NCI-H2081 (cell line): ENCODE measurements at regions not wholly inside any gene's neighbourhood (a gene's known extent, or its start where the extent isn't known, plus 50 kb on each side); places are given as distances from the start of the nearest gene placed in this dataset.

Experiments
- DNase-seq, 2 experiments: peaks; one replicate each; lab custom pipeline; 2025; lab: John Stamatoyannopoulos, UW

DNA sequence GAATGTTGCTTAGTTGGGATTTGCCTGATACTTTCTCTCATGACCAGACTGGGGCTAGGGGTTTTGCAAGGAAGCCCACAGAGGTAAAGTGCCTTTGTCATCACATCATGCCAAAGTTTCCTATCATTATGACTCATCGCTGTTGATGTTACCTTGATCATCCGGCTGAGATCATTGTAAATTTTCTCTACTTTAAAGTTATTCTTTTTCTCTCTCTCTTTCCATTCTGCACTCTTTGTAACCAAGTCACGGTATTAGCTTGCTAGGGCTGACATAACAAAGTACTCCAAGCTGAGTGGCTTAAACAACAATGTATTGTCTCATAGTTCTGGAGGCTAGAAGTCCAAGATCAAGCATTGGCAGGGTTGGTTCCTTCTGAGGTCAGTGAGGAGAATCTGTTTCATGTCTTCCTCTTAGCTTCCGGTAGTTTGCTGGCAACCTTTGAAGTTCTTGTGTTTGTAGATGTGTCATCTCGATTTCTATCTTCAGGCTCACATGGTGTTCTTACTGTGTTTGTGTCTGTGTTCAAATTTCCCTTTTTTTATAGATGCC, 113.0 kb downstream of the DTHD1 start:
- no peak for DNase-seq

- DNase-seq = peak in 1 of 2 experiments; percentile 32
These were observed 118.4 kb downstream of the DTHD1 start for GRCh38 chr4:36399762-36400353.

GRCh38 chr4:36402008-36402758, 120.8 kb downstream of the DTHD1 start:
- no peak for DNase-seq

DNA sequence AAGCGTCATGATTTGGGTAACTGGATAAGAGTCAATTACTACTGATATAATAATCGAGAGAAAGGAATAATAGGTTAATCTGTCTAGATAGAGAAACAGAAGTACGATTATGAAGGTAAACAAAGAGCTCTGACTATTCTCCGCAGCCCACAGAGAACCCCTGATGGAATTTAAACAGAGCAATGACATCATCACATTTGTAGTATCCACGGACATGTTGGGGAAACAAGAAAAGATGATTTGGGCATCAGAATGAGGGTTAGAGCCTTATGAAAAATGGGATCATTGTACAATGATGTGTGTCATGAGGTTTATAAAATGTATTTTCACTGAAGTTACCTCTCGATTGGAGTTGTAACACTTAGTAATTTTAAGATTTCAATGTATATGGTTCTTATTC, 129.9 kb downstream of the DTHD1 start:
- no peak for DNase-seq

- peak; percentile 36 to 42 for DNase-seq
These were observed 132.8 kb downstream of the DTHD1 start for GRCh38 chr4:36414248-36414647.

- no peak for DNase-seq
These were observed 135.7 kb downstream of the DTHD1 start for GRCh38 chr4:36417146-36417545.

DNA sequence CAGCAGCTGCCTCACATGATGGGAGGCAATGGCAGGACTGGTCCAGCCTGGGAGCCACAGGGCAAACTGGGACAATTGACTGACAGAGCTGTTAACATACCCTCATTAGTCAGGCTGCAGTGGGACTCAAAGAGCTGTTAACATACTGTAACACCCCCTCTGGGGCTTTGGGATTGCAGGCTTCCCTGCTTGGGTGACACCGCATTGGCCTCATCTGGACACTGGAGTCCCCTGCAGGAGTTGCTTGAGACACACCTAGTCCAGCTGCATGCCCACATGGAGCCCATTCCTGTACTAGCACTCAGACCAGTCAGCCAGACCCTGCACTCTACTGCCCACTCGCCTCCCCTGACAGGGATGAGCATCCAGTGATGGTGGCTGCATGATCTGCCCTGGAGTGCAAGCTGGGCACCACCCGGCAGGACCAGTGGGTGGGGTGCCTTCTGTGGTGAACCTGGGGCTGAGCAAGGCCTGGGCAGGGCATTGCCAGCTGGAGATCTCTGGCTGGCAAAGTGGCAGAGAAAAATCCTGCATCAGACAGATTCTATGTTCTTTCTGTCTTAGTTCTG, 138.8 kb downstream of the DTHD1 start:
- DNase-seq = no peak

DNA sequence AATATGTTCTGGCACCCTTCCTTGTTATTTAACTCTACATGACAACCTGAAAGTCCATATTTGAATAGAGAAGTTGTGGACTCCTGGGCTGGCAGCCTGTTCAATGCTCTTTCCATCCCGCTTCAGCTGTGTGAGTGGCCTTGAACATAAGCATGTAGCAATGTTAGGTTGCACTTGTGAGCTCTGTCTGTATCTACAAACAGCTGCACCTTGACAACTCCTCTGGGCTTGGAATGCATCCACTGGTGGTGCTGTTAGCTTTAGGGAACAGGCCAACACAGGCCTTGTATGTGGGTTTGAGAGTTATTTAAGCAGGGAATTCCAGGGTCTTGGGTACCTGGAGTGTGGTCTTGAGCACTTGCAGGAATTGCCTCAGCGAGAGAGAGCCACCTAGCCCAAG, 141.2 kb downstream of the DTHD1 start:
- no peak for DNase-seq

DNA sequence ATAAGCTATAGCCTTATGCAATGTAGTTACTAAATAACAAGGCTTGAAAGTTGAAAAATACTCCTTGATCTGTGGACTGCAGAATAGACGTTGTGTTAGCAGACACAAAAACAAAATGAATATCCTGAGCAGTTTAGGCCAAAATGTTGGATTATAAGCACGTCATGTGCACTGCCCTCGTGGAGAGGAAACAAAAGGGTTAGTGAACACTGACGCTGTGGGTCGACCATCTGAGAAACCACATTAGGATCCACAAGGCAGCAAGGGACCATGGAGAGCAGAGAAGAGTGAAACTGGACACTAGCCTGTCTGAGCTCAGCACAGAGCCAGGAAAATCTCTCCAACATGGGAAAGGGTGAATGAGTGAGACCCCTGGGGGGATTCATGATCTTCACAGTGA, 145.3 kb downstream of the DTHD1 start:
- DNase-seq = no peak

DNA sequence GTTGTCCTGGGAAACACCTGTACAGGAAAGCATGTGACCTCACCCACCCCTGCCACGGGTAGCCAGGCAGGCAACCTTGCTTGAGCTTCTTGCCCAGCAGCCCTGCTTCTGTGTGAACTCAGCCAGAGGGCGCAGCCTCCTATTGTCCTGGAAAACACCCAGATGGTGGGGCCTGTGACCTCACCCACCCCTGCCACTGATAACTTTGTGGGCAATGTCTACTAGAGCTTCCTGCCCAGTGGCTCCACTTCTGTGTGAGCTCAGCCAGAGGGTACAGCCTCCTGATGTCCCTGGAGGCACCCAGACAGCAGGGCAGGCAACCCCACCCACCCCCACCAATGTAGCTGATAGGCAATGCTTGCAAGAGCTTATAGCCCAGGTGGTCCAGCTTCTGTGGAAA, 146.3 kb downstream of the DTHD1 start:
- DNase-seq = no peak

- no peak for DNase-seq
These were observed 151.2 kb downstream of the DTHD1 start for GRCh38 chr4:36432586-36432985.

DNA sequence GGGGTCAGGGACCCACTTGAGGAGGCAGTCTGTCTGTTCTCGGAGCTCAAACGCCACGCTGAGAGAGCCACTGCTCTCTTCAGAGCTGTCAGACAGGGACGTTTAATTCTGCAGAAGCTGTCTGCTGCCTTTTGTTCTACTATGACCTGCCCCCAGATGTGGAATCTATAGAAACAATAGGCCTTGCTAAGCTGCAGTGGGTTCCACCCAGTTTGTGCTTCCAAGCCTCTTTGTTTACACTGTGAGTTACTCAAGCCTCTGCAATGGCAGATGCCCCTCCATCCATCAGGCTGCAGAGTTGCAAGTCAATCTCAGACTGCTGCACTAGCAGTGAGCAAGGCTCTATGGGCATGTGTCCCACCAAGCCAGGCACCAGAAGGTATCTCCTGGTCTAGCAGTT, 158.1 kb downstream of the DTHD1 start:
- DNase-seq = no peak

DNA sequence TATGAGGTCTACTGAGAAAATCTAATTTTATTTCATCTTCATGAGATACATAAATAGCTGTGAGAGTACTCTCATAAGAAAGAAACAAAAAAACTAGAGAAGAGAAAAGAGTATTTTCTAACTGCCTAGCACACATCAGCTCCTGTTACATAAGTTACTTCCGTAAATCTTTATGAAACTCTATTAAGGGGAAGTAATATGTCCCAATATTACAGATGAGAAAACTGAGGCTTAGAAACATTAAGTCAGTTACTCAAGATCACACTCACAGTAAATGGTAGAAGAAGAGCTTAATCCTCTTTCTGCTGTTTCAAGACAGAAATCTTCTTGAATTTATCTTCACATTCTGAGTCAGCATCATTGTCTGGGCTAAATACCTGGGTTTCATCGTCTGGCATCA, 164.1 kb downstream of the DTHD1 start:
- no peak for DNase-seq

DNA sequence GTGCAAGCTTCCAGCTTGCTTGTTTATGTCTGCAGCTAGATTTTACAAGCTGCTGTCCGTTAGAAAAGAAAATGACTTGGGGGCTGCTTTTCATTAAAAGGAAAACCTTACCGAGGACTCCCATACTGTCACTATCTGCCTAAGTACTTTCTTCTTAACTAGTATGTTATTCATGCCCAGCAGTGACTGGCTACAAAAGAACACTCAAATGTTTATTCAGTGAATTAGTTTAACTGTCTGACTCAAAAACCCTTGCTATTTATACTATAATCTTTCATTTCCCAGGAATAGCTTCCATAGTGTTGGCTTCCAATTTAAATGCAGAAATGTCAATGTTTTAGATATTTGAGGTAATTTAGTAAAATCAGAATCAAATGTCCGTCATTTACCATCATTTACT, 164.9 kb downstream of the DTHD1 start:
- DNase-seq = no peak

DNA sequence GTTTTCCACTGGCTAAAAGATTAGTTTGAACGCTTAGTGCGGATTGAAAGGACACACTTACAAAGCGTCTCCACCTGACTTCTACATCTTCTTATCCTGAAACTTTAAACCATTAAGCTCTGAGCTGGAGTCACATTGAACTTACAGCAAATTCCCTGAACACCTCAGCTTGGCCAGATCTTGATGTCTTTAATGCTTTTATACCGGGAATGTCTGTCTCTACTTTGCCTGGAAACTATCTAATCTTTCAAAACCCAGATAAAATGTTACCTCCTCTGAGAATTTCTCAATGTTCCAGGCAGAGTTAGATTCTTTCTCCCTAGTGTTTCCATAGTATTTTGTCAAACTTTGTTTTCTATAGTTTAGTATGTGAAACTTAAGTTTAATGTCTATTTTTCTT, 179.9 kb downstream of the DTHD1 start:
- no peak for DNase-seq

GRCh38 chr4:36467670-36468069, 186.3 kb downstream of the DTHD1 start:
- DNase-seq = no peak

GRCh38 chr4:36471903-36472302, 190.5 kb downstream of the DTHD1 start:
- no peak for DNase-seq

- DNase-seq = no peak
These were observed 194.7 kb downstream of the DTHD1 start for GRCh38 chr4:36476135-36476534.

DNA sequence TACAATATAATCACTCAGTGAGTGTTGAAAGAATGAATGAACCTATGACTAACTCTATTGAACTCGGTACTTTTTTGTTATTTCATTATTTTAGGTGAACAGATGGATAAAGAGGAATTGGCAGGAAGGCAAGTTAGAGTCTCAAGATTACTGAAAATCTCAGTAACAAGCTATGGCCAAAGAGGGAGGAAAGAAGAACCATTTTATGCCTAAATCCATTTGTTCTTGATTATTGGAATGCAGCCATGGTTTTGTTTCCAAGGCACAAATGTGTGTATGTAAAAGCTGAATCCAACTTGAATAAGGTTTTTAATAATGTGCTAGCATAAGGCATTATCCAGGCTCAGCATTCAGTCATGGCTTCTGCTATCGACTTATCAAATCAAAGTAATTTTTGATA, 196.4 kb downstream of the DTHD1 start:
- no peak for DNase-seq

DNA sequence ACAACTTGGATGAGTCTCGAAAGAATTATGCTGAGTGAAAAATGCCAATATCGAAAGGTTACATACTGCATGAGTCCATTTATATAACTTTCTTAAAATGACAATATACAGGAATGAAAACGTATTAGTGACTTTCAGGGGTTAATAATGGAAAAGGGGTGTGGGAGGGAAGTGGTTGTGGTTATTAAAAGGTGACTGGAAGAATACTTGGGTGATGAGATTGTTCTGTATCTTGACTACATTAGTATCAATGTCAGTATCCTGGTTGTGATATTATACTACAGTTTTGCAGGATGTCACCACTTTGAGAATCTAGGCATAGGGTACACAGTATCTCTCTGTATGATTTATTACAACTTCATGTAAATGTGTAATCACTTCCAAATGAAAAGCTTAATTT, 204.5 kb downstream of the DTHD1 start:
- DNase-seq = no peak

- DNase-seq = no peak
These were observed 208.4 kb downstream of the DTHD1 start for GRCh38 chr4:36489798-36490197.

DNA sequence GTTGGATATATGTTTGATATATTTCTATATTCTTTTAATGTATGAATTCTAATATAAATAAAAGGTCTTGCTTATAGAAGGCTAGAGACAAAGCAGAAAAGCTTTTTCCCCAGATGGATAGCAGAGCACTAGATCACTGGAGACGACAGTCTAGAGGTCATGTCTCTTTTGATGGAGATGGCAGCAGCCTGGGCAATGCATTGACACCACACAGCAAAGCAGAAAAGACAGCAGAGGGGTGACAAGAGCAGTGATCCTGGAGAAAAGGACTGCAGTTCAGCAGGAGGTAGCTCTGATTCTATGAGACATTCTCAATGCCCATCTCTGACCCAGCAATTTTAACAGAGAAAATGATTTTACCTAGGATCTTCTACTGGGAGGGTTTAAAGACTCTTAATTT, 210.6 kb downstream of the DTHD1 start:
- no peak for DNase-seq

GRCh38 chr4:36492590-36492989, 211.2 kb downstream of the DTHD1 start:
- no peak for DNase-seq
